Activated CD8-positive, alpha-beta T cell treated with anti-CD3 and anti-CD28 coated beads, Interleukin-2, amount 10 ng/mL, durations not matched to agents 7 days and 5 days (primary cell): ENCODE measurements at regions not wholly inside any gene's neighbourhood (a gene's known extent, or its start where the extent isn't known, plus 50 kb on each side); places are given as distances from the start of the nearest gene placed in this dataset.
"Not testable (repeated sequence)": the region's sequence is repeated elsewhere in the genome, so short reads cannot be mapped to it uniquely, and the experiment has no call there.

Experiments used
- ATAC-seq: fragments of 150-1000 bp; cut with Tn5 transposase; one replicate; pipeline ENCODE4 v1.10.0; 2021; ENCODE audit warnings: moderate library complexity
- CTCF ChIA-PET: fragments of 350-600 bp; sonication (Branson Sonifier 250); formaldehyde crosslinking; loops from one replicate; lab custom pipeline; 2021; ENCODE audit warnings: antibody characterized with exemption; lab: Charles Lee
- POLR2A ChIA-PET: fragments of 350-600 bp; sonication (Branson Sonifier 250); formaldehyde crosslinking; loops from one replicate; lab custom pipeline; 2021; ENCODE audit warnings: antibody characterized with exemption; lab: Charles Lee
- DNase-seq: peaks from one replicate; pipeline ENCODE4 v3.0.0-alpha.2; 2020
- H3K27ac Mint-ChIP-seq: one replicate; pipeline ENCODE4 v1.8.0; 2021; ENCODE audit warnings: mild to moderate bottlenecking, mixed read lengths
- H3K27me3 Mint-ChIP-seq: one replicate; pipeline ENCODE4 v1.8.0; 2021; ENCODE audit warnings: low read depth, mixed read lengths
- H3K36me3 Mint-ChIP-seq: one replicate; pipeline ENCODE4 v1.8.0; 2021; ENCODE audit warnings: low read depth, mixed read lengths
- H3K4me1 Mint-ChIP-seq: one replicate; pipeline ENCODE4 v1.8.0; 2021; ENCODE audit warnings: low read depth, mixed read lengths
- H3K4me3 Mint-ChIP-seq: one replicate; pipeline ENCODE4 v1.8.0; 2021; ENCODE audit warnings: mild to moderate bottlenecking, mixed read lengths
- H3K9me3 Mint-ChIP-seq: one replicate; pipeline ENCODE4 v1.8.0; 2022; ENCODE audit warnings: mixed read lengths; ENCODE audit not compliant: insufficient read depth

GRCh38 chr12:127592245-127592644 lies 674.7 kb upstream of the TMEM132C start:
- no peaks in the 10 kb centered on the region for H3K36me3 Mint-ChIP-seq
- no peaks in the 10 kb centered on the region for H3K9me3 Mint-ChIP-seq
- H3K27ac Mint-ChIP-seq, result no peak overlapping the region
- ChIA-PET POLR2A (no interaction called here), CTCF (no interaction called here)
- no peak overlapping the region for H3K4me3 Mint-ChIP-seq
- H3K4me1 Mint-ChIP-seq, result no peaks in the 10 kb centered on the region
- no peaks in the 10 kb centered on the region for H3K27me3 Mint-ChIP-seq
- DNase-seq, result no peak
- no peak for ATAC-seq

GRCh38 chr12:127594351-127594970 lies 672.5 kb upstream of the TMEM132C start:
- no peaks in the 10 kb centered on the region for H3K27me3 Mint-ChIP-seq
- no peaks in the 10 kb centered on the region for H3K36me3 Mint-ChIP-seq
- CTCF ChIA-PET, result no interaction called here

GRCh38 chr12:127595506-127595905 lies 671.5 kb upstream of the TMEM132C start:
- no peak overlapping the region for H3K4me3 Mint-ChIP-seq
- no peak for DNase-seq
- no peak for ATAC-seq
- no peaks in the 10 kb centered on the region for H3K36me3 Mint-ChIP-seq
- CTCF ChIA-PET, result no interaction called here
- no peaks in the 10 kb centered on the region for H3K27me3 Mint-ChIP-seq
- no peak overlapping the region for H3K27ac Mint-ChIP-seq
- H3K9me3 Mint-ChIP-seq, result no peaks in the 10 kb centered on the region
- POLR2A ChIA-PET, result no interaction called here
- no peaks in the 10 kb centered on the region for H3K4me1 Mint-ChIP-seq

More at GRCh38 chr12:127594351-127594970, 672.5 kb upstream of the TMEM132C start:
- POLR2A ChIA-PET, result no interaction called here
- Mint-ChIP-seq H3K4me3 (no peak overlapping the region), H3K9me3 (no peaks in the 10 kb centered on the region), H3K4me1 (no peaks in the 10 kb centered on the region), H3K27ac (no peak overlapping the region)
- DNase-seq, result no peak
- ATAC-seq, result no peak

GRCh38 chr12:127596891-127597290 lies 670.1 kb upstream of the TMEM132C start:
- Mint-ChIP-seq H3K27ac (no peak overlapping the region), H3K36me3 (no peaks in the 10 kb centered on the region), H3K4me1 (no peaks in the 10 kb centered on the region), H3K27me3 (no peaks in the 10 kb centered on the region), H3K9me3 (no peaks in the 10 kb centered on the region), H3K4me3 (no peak overlapping the region)
- ATAC-seq (no peak), DNase-seq (no peak)
- CTCF ChIA-PET, result no interaction called here
- POLR2A ChIA-PET, result no interaction called here

GRCh38 chr12:127599436-127599835 lies 667.5 kb upstream of the TMEM132C start:
- ATAC-seq (no peak), DNase-seq (no peak)
- Mint-ChIP-seq H3K4me1 (no peaks in the 10 kb centered on the region), H3K27me3 (no peaks in the 10 kb centered on the region), H3K9me3 (no peaks in the 10 kb centered on the region), H3K36me3 (no peaks in the 10 kb centered on the region), H3K27ac (no peak overlapping the region), H3K4me3 (no peak overlapping the region)
- CTCF ChIA-PET, result no interaction called here
- POLR2A ChIA-PET, result no interaction called here

- H3K36me3 Mint-ChIP-seq, result no peaks in the 10 kb centered on the region
- no peaks in the 10 kb centered on the region for H3K9me3 Mint-ChIP-seq
- no peaks in the 10 kb centered on the region for H3K27me3 Mint-ChIP-seq
- no peak for ATAC-seq
- no peak overlapping the region for H3K27ac Mint-ChIP-seq
- no peaks in the 10 kb centered on the region for H3K4me1 Mint-ChIP-seq
- H3K4me3 Mint-ChIP-seq, result no peak overlapping the region
- no peak for DNase-seq
- ChIA-PET CTCF (no interaction called here), POLR2A (no interaction called here)
These were observed 666.8 kb upstream of the TMEM132C start for GRCh38 chr12:127600211-127600610.

GRCh38 chr12:127606476-127607015 lies 660.4 kb upstream of the TMEM132C start:
- no peaks in the 10 kb centered on the region for H3K36me3 Mint-ChIP-seq
- no peak overlapping the region for H3K27ac Mint-ChIP-seq
- H3K4me3 Mint-ChIP-seq, result no peak overlapping the region
- no peaks in the 10 kb centered on the region for H3K9me3 Mint-ChIP-seq
- DNase-seq (no peak), ATAC-seq (no peak)
- CTCF ChIA-PET, result no interaction called here
- H3K4me1 Mint-ChIP-seq, result no peaks in the 10 kb centered on the region
- no peaks in the 10 kb centered on the region for H3K27me3 Mint-ChIP-seq
- POLR2A ChIA-PET, result no interaction called here

- ATAC-seq (no peak), DNase-seq (no peak)
- Mint-ChIP-seq H3K4me3 (no peak overlapping the region), H3K4me1 (no peaks in the 10 kb centered on the region), H3K36me3 (no peaks in the 10 kb centered on the region), H3K27me3 (no peaks in the 10 kb centered on the region), H3K27ac (no peak overlapping the region), H3K9me3 (no peaks in the 10 kb centered on the region)
- ChIA-PET CTCF (no interaction called here), POLR2A (no interaction called here)
These were observed 659.7 kb upstream of the TMEM132C start for GRCh38 chr12:127607146-127607725.

- H3K4me3 Mint-ChIP-seq, DNase-seq, ATAC-seq, H3K27me3 Mint-ChIP-seq, H3K27ac Mint-ChIP-seq, H3K36me3 Mint-ChIP-seq, H3K9me3 Mint-ChIP-seq, POLR2A ChIA-PET, CTCF ChIA-PET, H3K4me1 Mint-ChIP-seq: not testable (repeated sequence)
These were observed 658.6 kb upstream of the TMEM132C start for GRCh38 chr12:127608359-127608758.

GRCh38 chr12:127613056-127613455 lies 653.9 kb upstream of the TMEM132C start:
- no peak overlapping the region for H3K27ac Mint-ChIP-seq
- H3K27me3 Mint-ChIP-seq, result no peaks in the 10 kb centered on the region
- DNase-seq (no peak), ATAC-seq (no peak)
- H3K36me3 Mint-ChIP-seq, result no peaks in the 10 kb centered on the region
- no peaks in the 10 kb centered on the region for H3K9me3 Mint-ChIP-seq
- no peak overlapping the region for H3K4me3 Mint-ChIP-seq
- CTCF ChIA-PET, result no interaction called here
- POLR2A ChIA-PET, result no interaction called here
- no peaks in the 10 kb centered on the region for H3K4me1 Mint-ChIP-seq

GRCh38 chr12:127619869-127620734 lies 646.9 kb upstream of the TMEM132C start:
- ChIA-PET POLR2A (no interaction called here), CTCF (no interaction called here)
- Mint-ChIP-seq H3K27ac (no peak overlapping the region), H3K4me3 (no peak overlapping the region), H3K4me1 (no peaks in the 10 kb centered on the region), H3K9me3 (no peaks in the 10 kb centered on the region), H3K36me3 (no peaks in the 10 kb centered on the region), H3K27me3 (no peaks in the 10 kb centered on the region)
- DNase-seq (no peak), ATAC-seq (no peak)

- H3K27ac Mint-ChIP-seq, result no peak overlapping the region
- no peaks in the 10 kb centered on the region for H3K27me3 Mint-ChIP-seq
- no peaks in the 10 kb centered on the region for H3K9me3 Mint-ChIP-seq
- ATAC-seq, result no peak
- no peaks in the 10 kb centered on the region for H3K36me3 Mint-ChIP-seq
- ChIA-PET CTCF (no interaction called here), POLR2A (no interaction called here)
- DNase-seq, result no peak
- no peak overlapping the region for H3K4me3 Mint-ChIP-seq
- H3K4me1 Mint-ChIP-seq, result no peaks in the 10 kb centered on the region
These were observed 646.1 kb upstream of the TMEM132C start for GRCh38 chr12:127620735-127621355.
